Activated naive CD4-positive, alpha-beta T cell treated with anti-CD3 and anti-CD28 coated beads, Interleukin-2, amount 10 ng/mL, durations not matched to agents 7 days and 5 days (primary cell): ENCODE measurements at regions not wholly inside any gene's neighbourhood (a gene's known extent, or its start where the extent isn't known, plus 50 kb on each side); places are given as distances from the start of the nearest gene placed in this dataset.

Experiments used
- CTCF ChIA-PET: fragments of 350-600 bp; sonication (Branson Sonifier 250); formaldehyde crosslinking; loops from one replicate; lab custom pipeline; 2021; ENCODE audit warnings: antibody characterized with exemption; lab: Charles Lee
- DNase-seq: peaks from one replicate; pipeline ENCODE4 v3.0.0-alpha.2; 2020
- H3K27ac Mint-ChIP-seq: one replicate; pipeline ENCODE4 v1.8.0; 2021; ENCODE audit warnings: mild to moderate bottlenecking, moderate library complexity, mixed read lengths
- H3K27me3 Mint-ChIP-seq: one replicate; pipeline ENCODE4 v1.8.0; 2021; ENCODE audit warnings: mild to moderate bottlenecking, mixed read lengths
- H3K36me3 Mint-ChIP-seq: one replicate; pipeline ENCODE4 v1.8.0; 2021; ENCODE audit warnings: mixed read lengths
- H3K4me1 Mint-ChIP-seq: one replicate; pipeline ENCODE4 v1.8.0; 2021; ENCODE audit warnings: mixed read lengths
- H3K4me3 Mint-ChIP-seq: one replicate; pipeline ENCODE4 v1.8.0; 2021; ENCODE audit warnings: mild to moderate bottlenecking, moderate library complexity, mixed read lengths
- H3K9me3 Mint-ChIP-seq: one replicate; pipeline ENCODE4 v1.8.0; 2021; ENCODE audit warnings: mixed read lengths

- no peak overlapping the region for H3K27ac Mint-ChIP-seq
- no peak overlapping the region for H3K4me3 Mint-ChIP-seq
- no peaks in the 10 kb centered on the region for H3K36me3 Mint-ChIP-seq
- no peaks in the 10 kb centered on the region for H3K4me1 Mint-ChIP-seq
- DNase-seq = no peak
- peaks cover 4% of the 10 kb centered on the region for H3K9me3 Mint-ChIP-seq
- CTCF ChIA-PET = no interaction called here
- H3K27me3 Mint-ChIP-seq = no peaks in the 10 kb centered on the region
Observed at GRCh38 chr13:84951128-84951527, 848.1 kb downstream of the SLITRK6 start.

GRCh38 chr13:84946192-84946591, 853.0 kb downstream of the SLITRK6 start:
- no peaks in the 10 kb centered on the region for H3K4me1 Mint-ChIP-seq
- H3K9me3 Mint-ChIP-seq = peaks cover 6% of the 10 kb centered on the region
- no peak overlapping the region for H3K27ac Mint-ChIP-seq
- H3K27me3 Mint-ChIP-seq = no peaks in the 10 kb centered on the region
- H3K4me3 Mint-ChIP-seq = no peak overlapping the region
- H3K36me3 Mint-ChIP-seq = no peaks in the 10 kb centered on the region
- DNase-seq = no peak
- CTCF ChIA-PET = no interaction called here

GRCh38 chr13:84940798-84941197, 858.4 kb downstream of the SLITRK6 start:
- no peak overlapping the region for H3K27ac Mint-ChIP-seq
- no peaks in the 10 kb centered on the region for H3K4me1 Mint-ChIP-seq
- peaks cover 2% of the 10 kb centered on the region for H3K9me3 Mint-ChIP-seq
- H3K27me3 Mint-ChIP-seq = no peaks in the 10 kb centered on the region
- H3K4me3 Mint-ChIP-seq = no peak overlapping the region
- CTCF ChIA-PET = no interaction called here
- DNase-seq = no peak
- no peaks in the 10 kb centered on the region for H3K36me3 Mint-ChIP-seq

- Mint-ChIP-seq H3K27ac (no peak overlapping the region), H3K9me3 (peaks cover 2% of the 10 kb centered on the region), H3K4me3 (no peak overlapping the region), H3K4me1 (no peaks in the 10 kb centered on the region), H3K27me3 (no peaks in the 10 kb centered on the region), H3K36me3 (no peaks in the 10 kb centered on the region)
- CTCF ChIA-PET = no interaction called here
- no peak for DNase-seq
Observed at GRCh38 chr13:84940167-84940566, 859.1 kb downstream of the SLITRK6 start.

GRCh38 chr13:84934911-84935310, 864.3 kb downstream of the SLITRK6 start:
- no peak overlapping the region for H3K27ac Mint-ChIP-seq
- CTCF ChIA-PET = no interaction called here
- H3K4me3 Mint-ChIP-seq = no peak overlapping the region
- DNase-seq = no peak
- H3K9me3 Mint-ChIP-seq = no peaks in the 10 kb centered on the region
- H3K27me3 Mint-ChIP-seq = no peaks in the 10 kb centered on the region
- no peaks in the 10 kb centered on the region for H3K4me1 Mint-ChIP-seq
- no peaks in the 10 kb centered on the region for H3K36me3 Mint-ChIP-seq

- no peak for DNase-seq
- CTCF ChIA-PET = no interaction called here
- Mint-ChIP-seq H3K4me3 (no peak overlapping the region), H3K27ac (no peak overlapping the region), H3K27me3 (no peaks in the 10 kb centered on the region), H3K36me3 (no peaks in the 10 kb centered on the region), H3K4me1 (no peaks in the 10 kb centered on the region), H3K9me3 (no peaks in the 10 kb centered on the region)
Observed at GRCh38 chr13:84933797-84934196, 865.4 kb downstream of the SLITRK6 start.

- CTCF ChIA-PET = no interaction called here
- DNase-seq = no peak
- no peak overlapping the region for H3K27ac Mint-ChIP-seq
- H3K27me3 Mint-ChIP-seq = no peaks in the 10 kb centered on the region
- H3K4me3 Mint-ChIP-seq = no peak overlapping the region
- H3K4me1 Mint-ChIP-seq = no peaks in the 10 kb centered on the region
- peaks cover 3% of the 10 kb centered on the region for H3K9me3 Mint-ChIP-seq
- no peaks in the 10 kb centered on the region for H3K36me3 Mint-ChIP-seq
Observed at GRCh38 chr13:84931264-84931663, 868.0 kb downstream of the SLITRK6 start.

- CTCF ChIA-PET = no interaction called here
- H3K27me3 Mint-ChIP-seq = no peaks in the 10 kb centered on the region
- no peaks in the 10 kb centered on the region for H3K4me1 Mint-ChIP-seq
- no peaks in the 10 kb centered on the region for H3K36me3 Mint-ChIP-seq
- DNase-seq = no peak
- no peak overlapping the region for H3K4me3 Mint-ChIP-seq
- H3K9me3 Mint-ChIP-seq = peaks cover 3% of the 10 kb centered on the region
- no peak overlapping the region for H3K27ac Mint-ChIP-seq
Observed at GRCh38 chr13:84927442-84928169, 871.6 kb downstream of the SLITRK6 start.

- H3K4me1 Mint-ChIP-seq = no peaks in the 10 kb centered on the region
- no peaks in the 10 kb centered on the region for H3K36me3 Mint-ChIP-seq
- no peak overlapping the region for H3K27ac Mint-ChIP-seq
- peaks cover 3% of the 10 kb centered on the region for H3K9me3 Mint-ChIP-seq
- no peaks in the 10 kb centered on the region for H3K27me3 Mint-ChIP-seq
- CTCF ChIA-PET = no interaction called here
- no peak overlapping the region for H3K4me3 Mint-ChIP-seq
- DNase-seq = no peak
Observed at GRCh38 chr13:84925443-84925842, 873.8 kb downstream of the SLITRK6 start.

GRCh38 chr13:84923831-84924230, 875.4 kb downstream of the SLITRK6 start:
- no peak overlapping the region for H3K4me3 Mint-ChIP-seq
- peaks cover 3% of the 10 kb centered on the region for H3K9me3 Mint-ChIP-seq
- CTCF ChIA-PET = no interaction called here
- H3K4me1 Mint-ChIP-seq = no peaks in the 10 kb centered on the region
- no peaks in the 10 kb centered on the region for H3K36me3 Mint-ChIP-seq
- no peak overlapping the region for H3K27ac Mint-ChIP-seq
- no peak for DNase-seq
- H3K27me3 Mint-ChIP-seq = no peaks in the 10 kb centered on the region

GRCh38 chr13:84917252-84917878, 881.9 kb downstream of the SLITRK6 start:
- H3K27ac Mint-ChIP-seq = no peak overlapping the region
- CTCF ChIA-PET = no interaction called here
- no peak overlapping the region for H3K4me3 Mint-ChIP-seq
- no peaks in the 10 kb centered on the region for H3K9me3 Mint-ChIP-seq
- H3K36me3 Mint-ChIP-seq = no peaks in the 10 kb centered on the region
- DNase-seq = no peak
- H3K27me3 Mint-ChIP-seq = no peaks in the 10 kb centered on the region
- no peaks in the 10 kb centered on the region for H3K4me1 Mint-ChIP-seq

- peaks cover 2% of the 10 kb centered on the region for H3K9me3 Mint-ChIP-seq
- CTCF ChIA-PET = interaction anchor here (2.0 kb wide), 1 partner anchor 16 kb away, joined by 5 read pairs; no protein-coding TSS in a partner anchor
- H3K36me3 Mint-ChIP-seq = no peaks in the 10 kb centered on the region
- no peak overlapping the region for H3K4me3 Mint-ChIP-seq
- H3K4me1 Mint-ChIP-seq = no peaks in the 10 kb centered on the region
- no peak overlapping the region for H3K27ac Mint-ChIP-seq
- no peaks in the 10 kb centered on the region for H3K27me3 Mint-ChIP-seq
- no peak for DNase-seq
Observed at GRCh38 chr13:84912720-84913119, 886.5 kb downstream of the SLITRK6 start.

GRCh38 chr13:84910423-84910822, 888.8 kb downstream of the SLITRK6 start:
- CTCF ChIA-PET = no interaction called here
- Mint-ChIP-seq H3K36me3 (no peaks in the 10 kb centered on the region), H3K9me3 (peaks cover 2% of the 10 kb centered on the region), H3K4me1 (no peaks in the 10 kb centered on the region), H3K27me3 (no peaks in the 10 kb centered on the region), H3K4me3 (no peak overlapping the region), H3K27ac (no peak overlapping the region)
- no peak for DNase-seq

GRCh38 chr13:84903391-84903790, 895.8 kb downstream of the SLITRK6 start:
- CTCF ChIA-PET = no interaction called here
- Mint-ChIP-seq H3K9me3 (no peaks in the 10 kb centered on the region), H3K36me3 (no peaks in the 10 kb centered on the region), H3K27ac (no peak overlapping the region), H3K4me1 (no peaks in the 10 kb centered on the region), H3K4me3 (no peak overlapping the region), H3K27me3 (no peaks in the 10 kb centered on the region)
- no peak for DNase-seq

- Mint-ChIP-seq H3K27me3 (no peaks in the 10 kb centered on the region), H3K4me1 (no peaks in the 10 kb centered on the region), H3K27ac (no peak overlapping the region), H3K9me3 (no peaks in the 10 kb centered on the region), H3K4me3 (no peak overlapping the region), H3K36me3 (no peaks in the 10 kb centered on the region)
- no peak for DNase-seq
- CTCF ChIA-PET = no interaction called here
Observed at GRCh38 chr13:84902243-84902642, 897.0 kb downstream of the SLITRK6 start.
